Activated CD8-positive, alpha-beta memory T cell treated with anti-CD3 and anti-CD28 coated beads for 24 hours (primary cell): ENCODE measurements at regions not wholly inside any gene's neighbourhood (a gene's known extent, or its start where the extent isn't known, plus 50 kb on each side); places are given as distances from the start of the nearest gene placed in this dataset.
"Not testable (repeated sequence)": the region's sequence is repeated elsewhere in the genome, so short reads cannot be mapped to it uniquely, and the experiment has no call there.

ENCODE experiments used
- DNase-seq: peaks from one replicate; pipeline ENCODE4 v3.0.0-alpha.2; 2020

GRCh38 chr1:208349694-208350330 is 105.6 kb upstream of the PLXNA2 start:
- DNase-seq, result no peak

- no peak for DNase-seq
These were observed 106.6 kb upstream of the PLXNA2 start for GRCh38 chr1:208350815-208351214.

- no peak for DNase-seq
These were observed 107.7 kb upstream of the PLXNA2 start for GRCh38 chr1:208351838-208352237.

GRCh38 chr1:208353797-208354196 is 109.6 kb upstream of the PLXNA2 start:
- DNase-seq, result not testable (repeated sequence)

GRCh38 chr1:208357644-208358507 is 113.7 kb upstream of the PLXNA2 start:
- no peak for DNase-seq

- DNase-seq, result no peak
These were observed 114.5 kb upstream of the PLXNA2 start for GRCh38 chr1:208358651-208359050.

GRCh38 chr1:208362011-208362410 is 117.8 kb upstream of the PLXNA2 start:
- DNase-seq, result no peak

GRCh38 chr1:208366559-208366958 is 122.4 kb upstream of the PLXNA2 start:
- DNase-seq, result no peak

GRCh38 chr1:208369045-208369444 is 124.9 kb upstream of the PLXNA2 start:
- DNase-seq, result no peak

- DNase-seq, result no peak
These were observed 125.5 kb upstream of the PLXNA2 start for GRCh38 chr1:208369658-208370057.

GRCh38 chr1:208374391-208374941 is 130.3 kb upstream of the PLXNA2 start:
- no peak for DNase-seq

- no peak for DNase-seq
These were observed 137.3 kb upstream of the PLXNA2 start for GRCh38 chr1:208381481-208381880.

GRCh38 chr1:208387908-208388811 is 144.0 kb upstream of the PLXNA2 start:
- DNase-seq, result no peak

- DNase-seq, result no peak
These were observed 149.2 kb upstream of the PLXNA2 start for GRCh38 chr1:208393416-208393815.

- no peak for DNase-seq
These were observed 149.6 kb upstream of the PLXNA2 start for GRCh38 chr1:208393826-208394225.

- DNase-seq, result no peak
These were observed 153.1 kb upstream of the PLXNA2 start for GRCh38 chr1:208397286-208397685.

GRCh38 chr1:208405014-208405413 is 160.8 kb upstream of the PLXNA2 start:
- no peak for DNase-seq

- no peak for DNase-seq
These were observed 165.0 kb upstream of the PLXNA2 start for GRCh38 chr1:208409176-208409575.

GRCh38 chr1:208410409-208410808 is 166.2 kb upstream of the PLXNA2 start:
- DNase-seq, result no peak

- DNase-seq, result no peak
These were observed 168.8 kb upstream of the PLXNA2 start for GRCh38 chr1:208413006-208413405.

- no peak for DNase-seq
These were observed 174.5 kb upstream of the PLXNA2 start for GRCh38 chr1:208418667-208419066.

GRCh38 chr1:208419746-208420420 is 175.7 kb upstream of the PLXNA2 start:
- DNase-seq, result no peak
